Natural killer cell (primary cell): ENCODE measurements at regions not wholly inside any gene's neighbourhood (a gene's known extent, or its start where the extent isn't known, plus 50 kb on each side); places are given as distances from the start of the nearest gene placed in this dataset.

Source experiments
- ATAC-seq, 3 donors: fragments of 150-1000 bp in 2 of 3; fragments of 200-7000 bp in 1 of 3; cut with Tn5 transposase; 1 replicate in 1 of 3; 2 replicates in 2 of 3; pipeline ENCODE4 v1.10.0; 2021; ENCODE audit warnings: mild to moderate bottlenecking in 2 of 3, moderate library complexity in 2 of 3
- DNase-seq, 2 donors: peaks; one replicate each; pipeline versions ENCODE4 v3.0.0 to v3.0.0-alpha.2; 2013 to 2021; ENCODE audit warnings: mixed read lengths in 1 of 2
- H3K27ac ChIP-seq: one replicate; pipeline ENCODE4 v1.5.1; 2013; ENCODE audit warnings: mild to moderate bottlenecking, low read length
- H3K27me3 ChIP-seq: one replicate; pipeline ENCODE4 v1.6.1; 2013; ENCODE audit warnings: low read length; ENCODE audit not compliant: control insufficient read depth, insufficient read depth
- H3K36me3 ChIP-seq: one replicate; pipeline ENCODE4 v1.6.1; 2013; ENCODE audit warnings: low read length; ENCODE audit not compliant: control insufficient read depth, insufficient read depth
- H3K4me1 ChIP-seq: one replicate; pipeline ENCODE4 v1.6.1; 2013; ENCODE audit warnings: low read length; ENCODE audit not compliant: control insufficient read depth, insufficient read depth
- H3K4me3 ChIP-seq: one replicate; pipeline ENCODE4 v1.5.1; 2013; ENCODE audit warnings: low read length
- H3K9me3 ChIP-seq: one replicate; pipeline ENCODE4 v1.6.1; 2013; ENCODE audit warnings: low read length; ENCODE audit not compliant: control insufficient read depth, insufficient read depth
- H3K27ac Mint-ChIP-seq, 2 donors: one replicate each; pipeline ENCODE4 v1.8.0; 2022; ENCODE audit warnings: mild to moderate bottlenecking in 2 of 2, mixed read lengths in 2 of 2, moderate library complexity in 1 of 2
- H3K27me3 Mint-ChIP-seq, 2 donors: one replicate each; pipeline ENCODE4 v1.8.0; 2022; ENCODE audit warnings: low read depth in 2 of 2, mixed read lengths in 2 of 2
- H3K36me3 Mint-ChIP-seq: one replicate; pipeline ENCODE4 v1.8.0; 2022; ENCODE audit warnings: mixed read lengths
- H3K4me1 Mint-ChIP-seq, 2 donors: one replicate each; pipeline ENCODE4 v1.8.0; 2022; ENCODE audit warnings: mixed read lengths in 2 of 2
- H3K4me3 Mint-ChIP-seq: one replicate; pipeline ENCODE4 v1.8.0; 2022; ENCODE audit warnings: mild to moderate bottlenecking, moderate library complexity, mixed read lengths
- H3K9me3 Mint-ChIP-seq, 2 donors: one replicate each; pipeline ENCODE4 v1.8.0; 2022; ENCODE audit warnings: mixed read lengths in 2 of 2
- WGBS: methylation state at CpG from one replicate; pipeline ENCODE4 v1.1.7; 2013; ENCODE audit warnings: missing lambda C conversion rate; ENCODE audit not compliant: insufficient coverage; 5-methylcytosine and 5-hydroxymethylcytosine counted together
- intact Hi-C: fragments of 100-400 bp; cut with micrococcal nuclease; formaldehyde crosslinking; loops from one replicate; pipeline ENCODE4 v1.14.2; 2022
- TF ChIP-seq, protein P1 (sequence below): fragments of 200-600 bp; IDR thresholded peaks from one replicate; pipeline ENCODE4 v1.8.0; 2022; ENCODE audit warnings: antibody characterized with exemption

DNA sequence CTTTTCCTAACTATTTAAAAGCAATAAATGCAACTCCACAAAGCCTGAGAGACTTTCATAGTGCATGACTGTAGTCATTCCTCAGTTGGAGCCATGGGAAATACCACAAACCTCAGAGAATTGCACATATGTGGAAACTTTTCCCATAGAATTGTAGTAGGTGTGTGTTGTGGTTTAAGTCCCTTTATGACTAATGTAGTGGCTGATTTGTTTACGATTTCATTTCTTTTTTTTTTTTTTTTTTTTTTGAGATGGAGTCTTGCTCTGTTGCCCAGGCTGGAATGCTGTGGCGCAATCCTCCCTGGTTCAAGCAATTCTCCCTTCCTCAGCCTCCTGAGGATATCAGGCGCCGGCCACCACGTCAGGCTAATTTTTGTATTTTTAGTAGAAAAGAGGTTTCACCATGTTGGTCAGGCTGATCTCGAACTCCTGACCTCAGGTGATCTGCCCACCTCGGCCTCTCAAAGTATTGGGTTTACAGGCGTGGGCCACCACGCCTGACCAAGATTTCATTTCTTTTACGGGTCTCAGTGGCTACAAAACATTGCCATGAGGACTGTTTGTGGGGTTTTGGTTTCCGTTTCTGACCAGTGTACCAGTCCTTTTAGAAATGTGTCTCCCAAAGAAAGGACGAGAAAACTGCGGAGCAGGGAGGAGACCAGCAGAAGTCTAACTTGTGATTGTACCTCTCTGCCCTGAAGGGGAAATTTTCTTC is 212.1 kb upstream of the MARCKS start:
- H3K36me3 ChIP-seq: no peaks in the 10 kb centered on the region
- no peaks in the 10 kb centered on the region for H3K4me1 ChIP-seq
- Mint-ChIP-seq H3K27me3 (no peaks in the 10 kb centered on the region), H3K36me3 (no peaks in the 10 kb centered on the region), H3K4me1 (no peaks in the 10 kb centered on the region), H3K27ac (no peak overlapping the region), H3K9me3 (peaks cover 0 to 4% of the 10 kb centered on the region in 2 donors), H3K4me3 (no peak overlapping the region)
- H3K27ac ChIP-seq: no peak overlapping the region
- H3K4me3 ChIP-seq: no peak overlapping the region
- intact Hi-C loops: no loop called here
- H3K9me3 ChIP-seq: no peaks in the 10 kb centered on the region
- DNase-seq: no peak
- ATAC-seq: no peak
- TF ChIP-seq, protein P1, sequence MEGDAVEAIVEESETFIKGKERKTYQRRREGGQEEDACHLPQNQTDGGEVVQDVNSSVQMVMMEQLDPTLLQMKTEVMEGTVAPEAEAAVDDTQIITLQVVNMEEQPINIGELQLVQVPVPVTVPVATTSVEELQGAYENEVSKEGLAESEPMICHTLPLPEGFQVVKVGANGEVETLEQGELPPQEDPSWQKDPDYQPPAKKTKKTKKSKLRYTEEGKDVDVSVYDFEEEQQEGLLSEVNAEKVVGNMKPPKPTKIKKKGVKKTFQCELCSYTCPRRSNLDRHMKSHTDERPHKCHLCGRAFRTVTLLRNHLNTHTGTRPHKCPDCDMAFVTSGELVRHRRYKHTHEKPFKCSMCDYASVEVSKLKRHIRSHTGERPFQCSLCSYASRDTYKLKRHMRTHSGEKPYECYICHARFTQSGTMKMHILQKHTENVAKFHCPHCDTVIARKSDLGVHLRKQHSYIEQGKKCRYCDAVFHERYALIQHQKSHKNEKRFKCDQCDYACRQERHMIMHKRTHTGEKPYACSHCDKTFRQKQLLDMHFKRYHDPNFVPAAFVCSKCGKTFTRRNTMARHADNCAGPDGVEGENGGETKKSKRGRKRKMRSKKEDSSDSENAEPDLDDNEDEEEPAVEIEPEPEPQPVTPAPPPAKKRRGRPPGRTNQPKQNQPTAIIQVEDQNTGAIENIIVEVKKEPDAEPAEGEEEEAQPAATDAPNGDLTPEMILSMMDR: no peak
- no peaks in the 10 kb centered on the region for H3K27me3 ChIP-seq
- 77% methylated on average over 12 of the region's 13 CpGs for WGBS

GRCh38 chr6:113645576-113645970 is 211.6 kb upstream of the MARCKS start:
- Mint-ChIP-seq H3K27me3 (no peaks in the 10 kb centered on the region), H3K9me3 (peaks cover 0 to 2% of the 10 kb centered on the region in 2 donors), H3K27ac (no peak overlapping the region), H3K4me1 (no peaks in the 10 kb centered on the region), H3K36me3 (no peaks in the 10 kb centered on the region), H3K4me3 (no peak overlapping the region)
- Histone ChIP-seq H3K27me3 (no peaks in the 10 kb centered on the region), H3K9me3 (no peaks in the 10 kb centered on the region), H3K4me3 (no peak overlapping the region), H3K36me3 (no peaks in the 10 kb centered on the region), H3K27ac (no peak overlapping the region), H3K4me1 (no peaks in the 10 kb centered on the region)
- no peak for DNase-seq
- intact Hi-C loops: no loop called here
- TF ChIP-seq, protein P1: no peak
- ATAC-seq: no peak
- WGBS: 77% methylated on average over 4 of the region's 4 CpGs

GRCh38 chr6:113645986-113646385 is 211.2 kb upstream of the MARCKS start:
- no peak overlapping the region for H3K4me3 ChIP-seq
- no peak overlapping the region for H3K27ac Mint-ChIP-seq
- TF ChIP-seq, protein P1: no peak
- H3K4me3 Mint-ChIP-seq: no peak overlapping the region
- H3K27me3 Mint-ChIP-seq: no peaks in the 10 kb centered on the region
- ATAC-seq: no peak
- no peak overlapping the region for H3K27ac ChIP-seq
- intact Hi-C loops: no loop called here
- H3K4me1 Mint-ChIP-seq: no peaks in the 10 kb centered on the region
- H3K36me3 ChIP-seq: no peaks in the 10 kb centered on the region
- H3K27me3 ChIP-seq: no peaks in the 10 kb centered on the region
- H3K36me3 Mint-ChIP-seq: no peaks in the 10 kb centered on the region
- no peaks in the 10 kb centered on the region for H3K4me1 ChIP-seq
- no peak for DNase-seq
- peaks cover 0 to 2% of the 10 kb centered on the region in 2 donors for H3K9me3 Mint-ChIP-seq
- 87% methylated on average over 3 of the region's 3 CpGs for WGBS
- H3K9me3 ChIP-seq: no peaks in the 10 kb centered on the region

DNA sequence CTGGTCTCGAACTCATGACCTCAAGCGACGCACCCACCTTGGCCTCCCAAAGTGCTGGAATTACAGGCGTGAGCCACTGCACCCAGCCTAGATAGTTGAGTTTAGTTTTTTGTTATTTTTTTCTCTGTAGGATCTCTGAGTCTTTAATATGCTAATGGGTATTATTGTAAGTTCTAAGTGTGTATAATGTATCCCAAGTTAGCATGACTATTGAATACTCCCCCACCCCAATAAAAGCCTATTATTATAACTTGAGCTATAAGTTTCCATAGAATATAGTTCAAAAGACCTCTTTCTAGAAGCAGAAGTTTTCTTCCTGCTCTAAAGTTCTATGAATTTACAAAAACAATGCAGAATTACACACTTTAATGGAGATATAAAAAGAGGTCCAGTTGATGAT is 210.4 kb upstream of the MARCKS start:
- Histone ChIP-seq H3K27me3 (no peaks in the 10 kb centered on the region), H3K9me3 (no peaks in the 10 kb centered on the region), H3K4me1 (no peaks in the 10 kb centered on the region), H3K36me3 (no peaks in the 10 kb centered on the region), H3K4me3 (no peak overlapping the region), H3K27ac (no peak overlapping the region)
- TF ChIP-seq, protein P1: no peak
- WGBS: 71% methylated on average over 4 of the region's 4 CpGs
- ATAC-seq (no peak), DNase-seq (no peak)
- H3K36me3 Mint-ChIP-seq: no peaks in the 10 kb centered on the region
- no peaks in the 10 kb centered on the region for H3K9me3 Mint-ChIP-seq
- no peaks in the 10 kb centered on the region for H3K27me3 Mint-ChIP-seq
- no peak overlapping the region for H3K4me3 Mint-ChIP-seq
- intact Hi-C loops: no loop called here
- H3K27ac Mint-ChIP-seq: no peak overlapping the region
- H3K4me1 Mint-ChIP-seq: no peaks in the 10 kb centered on the region
